Right lobe of liver (tissue), 4 donors: ENCODE measurements at regions not wholly inside any gene's neighbourhood (a gene's known extent, or its start where the extent isn't known, plus 50 kb on each side); places are given as distances from the start of the nearest gene placed in this dataset.

Source experiments
- POLR2A ChIP-seq: fragments of 450-650 bp; IDR thresholded peaks from one replicate; pipeline ENCODE4 v1.6.1; 2017; ENCODE audit warnings: antibody characterized with exemption, mild to moderate bottlenecking
- TF ChIP-seq, protein P1 (sequence below), 4 donors: fragments of 200-600 bp in 3 of 4; fragments of 450-650 bp in 1 of 4; IDR thresholded peaks; one replicate each; pipeline versions ENCODE4 v1.5.1 to v1.8.0; 2016 to 2022; ENCODE audit warnings: antibody characterized with exemption in 4 of 4, mild to moderate bottlenecking in 2 of 4
- donor health status: DM: no; HTN: no; CAD: no.
- donor health status: DM: no; HTN: no; CAD: no.
- donor health status: DM: no; HTN: yes; CAD: no.

DNA sequence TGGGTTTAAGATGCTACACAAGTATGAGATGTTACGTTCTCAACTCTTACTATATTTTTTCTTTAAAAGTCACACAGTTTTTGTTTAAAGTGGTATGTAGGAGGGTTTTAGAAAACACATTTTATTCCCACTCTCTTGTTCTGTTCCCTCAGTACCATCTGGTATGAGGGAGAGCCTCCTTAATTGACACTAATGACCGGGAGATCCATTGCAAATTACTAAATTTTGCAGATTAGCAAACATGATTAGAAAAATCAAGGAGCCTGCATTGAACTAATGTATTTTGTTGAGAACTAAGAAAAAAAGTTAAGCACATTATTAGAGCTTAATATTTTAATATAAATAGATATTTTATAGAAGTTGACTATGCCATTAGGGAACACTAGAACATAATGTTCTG is 87.3 kb upstream of the UNC5C start:
- TF ChIP-seq, protein P1, sequence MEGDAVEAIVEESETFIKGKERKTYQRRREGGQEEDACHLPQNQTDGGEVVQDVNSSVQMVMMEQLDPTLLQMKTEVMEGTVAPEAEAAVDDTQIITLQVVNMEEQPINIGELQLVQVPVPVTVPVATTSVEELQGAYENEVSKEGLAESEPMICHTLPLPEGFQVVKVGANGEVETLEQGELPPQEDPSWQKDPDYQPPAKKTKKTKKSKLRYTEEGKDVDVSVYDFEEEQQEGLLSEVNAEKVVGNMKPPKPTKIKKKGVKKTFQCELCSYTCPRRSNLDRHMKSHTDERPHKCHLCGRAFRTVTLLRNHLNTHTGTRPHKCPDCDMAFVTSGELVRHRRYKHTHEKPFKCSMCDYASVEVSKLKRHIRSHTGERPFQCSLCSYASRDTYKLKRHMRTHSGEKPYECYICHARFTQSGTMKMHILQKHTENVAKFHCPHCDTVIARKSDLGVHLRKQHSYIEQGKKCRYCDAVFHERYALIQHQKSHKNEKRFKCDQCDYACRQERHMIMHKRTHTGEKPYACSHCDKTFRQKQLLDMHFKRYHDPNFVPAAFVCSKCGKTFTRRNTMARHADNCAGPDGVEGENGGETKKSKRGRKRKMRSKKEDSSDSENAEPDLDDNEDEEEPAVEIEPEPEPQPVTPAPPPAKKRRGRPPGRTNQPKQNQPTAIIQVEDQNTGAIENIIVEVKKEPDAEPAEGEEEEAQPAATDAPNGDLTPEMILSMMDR (IDR thresholded peaks at IDR 0.05) = no peak
- no peak for TF ChIP-seq POLR2A
